LNCAP (cell line): ENCODE measurements at regions not wholly inside any gene's neighbourhood (a gene's known extent, or its start where the extent isn't known, plus 50 kb on each side); places are given as distances from the start of the nearest gene placed in this dataset.

Source experiments
- CTCF ChIP-seq: fragments of 450-650 bp; IDR thresholded peaks from 2 replicates; pipeline ENCODE4 v1.5.1; 2017; ENCODE audit warnings: mild to moderate bottlenecking

GRCh38 chr6:84422380-84422968, 195.0 kb upstream of the CEP162 start:
- TF ChIP-seq CTCF = peak; percentile 58

GRCh38 chr6:84421031-84421430, 193.6 kb upstream of the CEP162 start:
- TF ChIP-seq CTCF = no peak

GRCh38 chr6:84417260-84417659, 189.8 kb upstream of the CEP162 start:
- TF ChIP-seq CTCF = no peak

- no peak for TF ChIP-seq CTCF
These were observed 188.7 kb upstream of the CEP162 start for GRCh38 chr6:84416043-84416657.

- TF ChIP-seq CTCF = no peak
These were observed 188.1 kb upstream of the CEP162 start for GRCh38 chr6:84415517-84415916.

GRCh38 chr6:84415068-84415467, 187.6 kb upstream of the CEP162 start:
- no peak for TF ChIP-seq CTCF

GRCh38 chr6:84414531-84414930, 187.1 kb upstream of the CEP162 start:
- no peak for TF ChIP-seq CTCF
